Thoracic aorta (tissue), 2 donors: ENCODE measurements at regions not wholly inside any gene's neighbourhood (a gene's known extent, or its start where the extent isn't known, plus 50 kb on each side); places are given as distances from the start of the nearest gene placed in this dataset.

Experiments used
- ATAC-seq: fragments of 150-250 bp; one replicate; pipeline ENCODE4 v1.8.0; 2017; ENCODE audit warnings: low read depth; ENCODE audit not compliant: insufficient number of reproducible peaks, low FRiP score
- DNase-seq: peaks from one replicate; pipeline ENCODE4 v3.0.0-alpha.2; 2020; ENCODE audit warnings: low spot score
- H3K27ac ChIP-seq, 2 donors: fragments of 200-600 bp; sonication (generic); 1 replicate in 1 of 2; 2 replicates in 1 of 2; pipeline ENCODE4 v1.5.1; 2016; ENCODE audit warnings: mild to moderate bottlenecking in 2 of 2, moderate library complexity in 2 of 2
- H3K27me3 ChIP-seq: fragments of 200-600 bp; sonication (generic); replicated peaks from 2 replicates; pipeline ENCODE4 v1.6.0; 2016; ENCODE audit warnings: mild to moderate bottlenecking; ENCODE audit not compliant: insufficient read depth
- H3K36me3 ChIP-seq: fragments of 200-600 bp; sonication (generic); one replicate; pipeline ENCODE4 v1.5.1; 2016
- H3K4me1 ChIP-seq, 2 donors: fragments of 200-600 bp; sonication (generic); 1 replicate in 1 of 2; 2 replicates in 1 of 2; pipeline versions ENCODE4 v1.5.1 to v1.6.0; 2016; ENCODE audit warnings: low read depth in 2 of 2, mild to moderate bottlenecking in 1 of 2; ENCODE audit not compliant: control insufficient read depth in 1 of 2
- H3K4me3 ChIP-seq: fragments of 200-600 bp; sonication (generic); 2 replicates; pipeline ENCODE4 v1.5.1; 2016; ENCODE audit warnings: mild to moderate bottlenecking
- H3K9me3 ChIP-seq: fragments of 200-600 bp; sonication (generic); 2 replicates; pipeline ENCODE4 v1.5.1; 2016
- TF ChIP-seq, protein P1 (sequence below): fragments of 200-600 bp; sonication (generic); IDR thresholded peaks from one replicate; pipeline ENCODE4 v1.5.1; 2019; ENCODE audit warnings: antibody characterized with exemption

DNA sequence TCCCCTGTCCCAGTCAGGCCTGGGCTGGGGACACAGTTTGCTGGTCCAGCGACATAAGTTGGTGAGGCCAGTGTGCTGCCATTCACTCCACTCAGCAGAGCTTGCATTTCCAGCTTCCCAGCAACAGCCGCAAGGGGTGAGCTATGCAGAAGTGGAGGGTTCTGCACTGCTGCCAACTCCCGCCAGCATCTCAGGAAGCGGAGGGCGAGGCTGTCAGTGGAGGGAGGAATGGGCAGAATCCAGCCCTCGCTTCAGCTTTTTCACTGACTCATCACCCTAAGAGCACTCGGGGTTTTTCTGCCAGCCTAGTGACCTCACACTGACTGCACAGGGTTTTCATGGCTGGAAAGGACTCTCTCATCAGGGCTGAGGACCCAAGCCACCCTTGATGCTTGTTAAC is 625.1 kb upstream of the MKI67 start:
- Histone ChIP-seq H3K36me3 (no peaks in the 10 kb centered on the region), H3K27me3 (no peaks in the 10 kb centered on the region), H3K27ac (no peak overlapping the region), H3K9me3 (no peaks in the 10 kb centered on the region), H3K4me1 (no peaks in the 10 kb centered on the region), H3K4me3 (no peak overlapping the region)
- DNase-seq: no peak
- no peak for ATAC-seq
- TF ChIP-seq, protein P1, sequence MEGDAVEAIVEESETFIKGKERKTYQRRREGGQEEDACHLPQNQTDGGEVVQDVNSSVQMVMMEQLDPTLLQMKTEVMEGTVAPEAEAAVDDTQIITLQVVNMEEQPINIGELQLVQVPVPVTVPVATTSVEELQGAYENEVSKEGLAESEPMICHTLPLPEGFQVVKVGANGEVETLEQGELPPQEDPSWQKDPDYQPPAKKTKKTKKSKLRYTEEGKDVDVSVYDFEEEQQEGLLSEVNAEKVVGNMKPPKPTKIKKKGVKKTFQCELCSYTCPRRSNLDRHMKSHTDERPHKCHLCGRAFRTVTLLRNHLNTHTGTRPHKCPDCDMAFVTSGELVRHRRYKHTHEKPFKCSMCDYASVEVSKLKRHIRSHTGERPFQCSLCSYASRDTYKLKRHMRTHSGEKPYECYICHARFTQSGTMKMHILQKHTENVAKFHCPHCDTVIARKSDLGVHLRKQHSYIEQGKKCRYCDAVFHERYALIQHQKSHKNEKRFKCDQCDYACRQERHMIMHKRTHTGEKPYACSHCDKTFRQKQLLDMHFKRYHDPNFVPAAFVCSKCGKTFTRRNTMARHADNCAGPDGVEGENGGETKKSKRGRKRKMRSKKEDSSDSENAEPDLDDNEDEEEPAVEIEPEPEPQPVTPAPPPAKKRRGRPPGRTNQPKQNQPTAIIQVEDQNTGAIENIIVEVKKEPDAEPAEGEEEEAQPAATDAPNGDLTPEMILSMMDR: no peak

DNA sequence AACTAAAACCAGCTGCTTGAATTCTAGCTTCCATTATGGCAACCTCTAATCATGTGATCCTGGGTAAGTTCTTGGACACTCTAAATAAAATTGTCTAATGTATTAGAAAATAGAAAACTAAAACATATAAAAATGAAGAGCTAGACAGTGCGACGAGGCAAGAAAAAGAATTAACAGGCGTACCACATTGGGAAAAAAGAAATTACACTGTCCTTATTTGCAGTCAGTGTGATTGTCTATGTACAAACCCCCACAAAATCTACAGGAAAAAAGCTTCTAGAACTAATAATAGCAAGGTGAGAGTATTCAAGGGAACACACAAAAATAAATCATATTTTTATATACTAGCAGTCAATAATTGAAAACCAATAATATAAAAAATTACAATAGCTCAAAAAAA is 625.6 kb upstream of the MKI67 start:
- TF ChIP-seq, protein P1: no peak
- Histone ChIP-seq H3K27ac (no peak overlapping the region), H3K36me3 (no peaks in the 10 kb centered on the region), H3K4me1 (no peaks in the 10 kb centered on the region), H3K27me3 (no peaks in the 10 kb centered on the region), H3K9me3 (no peaks in the 10 kb centered on the region), H3K4me3 (no peak overlapping the region)
- DNase-seq (no peak), ATAC-seq (no peak)

DNA sequence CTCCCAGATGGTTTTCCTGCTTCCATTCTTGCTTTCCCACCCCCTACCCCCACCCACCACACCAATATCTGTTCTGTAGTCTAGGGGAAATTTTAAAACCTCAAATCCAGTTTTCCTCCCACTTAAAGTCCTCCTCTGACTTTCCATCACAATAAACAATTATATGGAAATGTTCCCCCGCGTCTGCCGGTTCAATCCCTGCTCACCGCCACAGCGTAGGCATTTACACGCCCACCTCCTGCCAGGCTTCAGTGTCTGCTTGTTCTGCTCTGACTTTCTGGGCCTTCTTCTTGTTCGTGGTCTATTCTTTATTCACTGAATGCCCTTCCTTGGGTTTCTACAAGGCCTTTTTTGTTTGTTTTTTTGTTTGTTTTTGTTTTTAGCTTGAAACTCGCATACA is 633.0 kb upstream of the MKI67 start:
- TF ChIP-seq, protein P1: no peak
- no peaks in the 10 kb centered on the region for H3K27me3 ChIP-seq

DNA sequence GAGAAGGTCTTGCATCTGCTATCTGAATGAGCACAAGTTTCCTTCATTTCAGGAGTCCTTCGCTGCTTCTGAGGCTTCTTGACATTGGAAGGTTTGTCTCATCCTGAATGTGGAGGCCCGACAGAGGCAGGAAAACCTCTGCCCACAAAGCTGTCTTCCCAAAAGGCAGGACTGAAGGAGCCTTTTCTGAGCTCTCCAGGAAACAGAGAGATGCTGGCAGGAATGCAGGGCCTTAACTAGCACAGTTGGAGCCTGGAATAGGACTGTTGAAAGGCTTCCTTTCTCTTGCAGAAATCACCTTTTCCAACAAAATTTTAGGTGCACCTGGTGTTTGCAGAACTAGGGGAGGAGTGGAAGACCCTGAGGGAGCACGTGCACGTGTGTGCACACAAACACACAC is 637.4 kb upstream of the MKI67 start:
- H3K9me3 ChIP-seq: no peaks in the 10 kb centered on the region
- H3K4me1 ChIP-seq: no peaks in the 10 kb centered on the region
- DNase-seq (no peak), ATAC-seq (no peak)
- no peak overlapping the region for H3K27ac ChIP-seq
- H3K36me3 ChIP-seq: no peaks in the 10 kb centered on the region
- TF ChIP-seq, protein P1: no peak
- H3K4me3 ChIP-seq: no peak overlapping the region
- no peaks in the 10 kb centered on the region for H3K27me3 ChIP-seq

More for the DNA sequence above, 633.0 kb upstream of the MKI67 start:
- no peak overlapping the region for H3K4me3 ChIP-seq
- DNase-seq (no peak), ATAC-seq (no peak)
- H3K4me1 ChIP-seq: no peaks in the 10 kb centered on the region
- no peaks in the 10 kb centered on the region for H3K36me3 ChIP-seq
- no peaks in the 10 kb centered on the region for H3K9me3 ChIP-seq
- no peak overlapping the region for H3K27ac ChIP-seq

DNA sequence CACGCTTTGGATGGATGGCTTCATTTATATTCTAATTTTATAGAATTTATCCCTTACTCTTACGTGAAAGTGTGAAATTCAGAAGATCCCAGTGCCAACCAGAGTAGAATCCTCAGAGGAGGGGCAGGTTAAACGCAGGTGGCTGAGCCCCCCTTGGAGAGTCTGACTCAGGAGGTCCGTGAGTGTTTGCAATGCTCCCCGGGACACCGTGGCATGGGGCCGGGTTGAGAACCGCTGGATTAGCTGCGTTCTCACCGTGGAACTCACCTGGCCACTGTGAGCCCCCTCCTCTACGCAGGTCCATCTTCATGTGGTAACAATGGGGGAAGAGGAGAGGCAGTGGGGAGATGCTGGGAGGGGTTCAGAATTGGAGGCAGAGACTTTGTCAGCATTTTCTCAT is 638.0 kb upstream of the MKI67 start:
- no peak overlapping the region for H3K27ac ChIP-seq
- H3K4me1 ChIP-seq: no peaks in the 10 kb centered on the region
- no peaks in the 10 kb centered on the region for H3K36me3 ChIP-seq
- no peak for ATAC-seq
- TF ChIP-seq, protein P1: no peak
- H3K27me3 ChIP-seq: no peaks in the 10 kb centered on the region
- H3K4me3 ChIP-seq: no peak overlapping the region
- no peak for DNase-seq
- no peaks in the 10 kb centered on the region for H3K9me3 ChIP-seq
